ENCODE measurements at regions not wholly inside any gene's neighbourhood (a gene's known extent, or its start where the extent isn't known, plus 50 kb on each side); places are given as distances from the start of the nearest gene placed in this dataset.
A peak's percentile ranks its signal among the peaks of the same experiment; 100 is the strongest.
"Not testable (repeated sequence)": the region's sequence is repeated elsewhere in the genome, so short reads cannot be mapped to it uniquely, and the experiment has no call there.

DNA sequence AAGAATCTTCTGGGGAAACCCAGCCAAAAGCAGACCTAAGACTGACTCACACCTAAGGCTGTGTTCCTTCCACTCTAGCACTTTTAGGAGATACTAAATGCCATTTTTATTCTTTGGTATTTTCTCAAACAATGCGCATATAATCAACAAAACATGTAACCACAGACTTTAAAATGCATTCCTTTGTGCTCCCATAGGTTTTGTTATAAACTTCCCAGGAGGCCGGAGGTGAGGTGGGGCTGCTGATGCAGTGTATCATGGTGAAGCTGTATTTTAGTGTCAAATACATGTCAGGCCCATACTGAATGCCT lies 155.2 kb downstream of the BTBD3 start:
- DNase-seq, result no peak

DNA sequence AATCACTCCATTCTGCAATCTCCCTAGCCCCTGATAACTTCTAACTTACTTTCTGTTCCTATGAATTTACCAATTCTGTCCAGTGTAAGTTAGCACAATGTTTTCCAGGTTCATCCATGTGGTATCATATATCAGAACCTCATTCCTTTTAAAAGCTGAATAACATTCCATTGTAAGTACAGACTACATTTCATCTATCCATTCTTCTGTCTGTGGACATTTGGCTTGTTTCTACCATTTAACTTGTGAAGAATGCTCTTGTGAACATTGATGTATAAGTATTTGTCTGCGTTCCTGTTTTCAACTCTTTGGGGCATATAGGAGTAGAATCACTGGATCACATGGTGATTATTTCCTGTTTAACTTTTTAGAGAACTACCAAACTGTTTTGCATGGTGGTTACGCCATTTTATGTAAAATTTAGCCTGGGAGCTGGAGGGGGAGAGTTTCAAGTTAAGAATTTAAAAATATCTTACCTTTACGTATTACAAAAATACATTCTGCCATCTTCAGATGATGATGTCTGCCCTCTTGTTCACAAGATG lies 156.5 kb downstream of the BTBD3 start:
- DNase-seq, result no peak

DNA sequence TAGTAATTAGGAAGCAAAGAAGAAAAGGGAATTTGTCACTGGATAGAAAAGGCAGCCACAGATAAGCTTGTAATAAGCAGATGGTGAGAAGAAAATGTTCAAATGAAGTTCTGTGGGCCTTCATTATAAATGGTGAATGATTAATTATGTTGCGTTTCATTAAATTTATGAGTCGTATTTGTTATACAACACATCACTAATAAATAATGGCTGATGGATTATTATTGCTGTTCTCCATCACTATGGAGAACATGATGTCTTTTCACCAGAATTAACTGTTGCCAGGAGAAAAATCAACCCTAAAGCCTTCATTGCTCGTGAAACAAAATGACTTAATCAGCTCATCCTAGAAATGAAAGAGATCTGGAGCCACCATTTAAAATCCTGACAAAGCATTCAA lies 158.5 kb downstream of the BTBD3 start:
- no peak for DNase-seq

DNA sequence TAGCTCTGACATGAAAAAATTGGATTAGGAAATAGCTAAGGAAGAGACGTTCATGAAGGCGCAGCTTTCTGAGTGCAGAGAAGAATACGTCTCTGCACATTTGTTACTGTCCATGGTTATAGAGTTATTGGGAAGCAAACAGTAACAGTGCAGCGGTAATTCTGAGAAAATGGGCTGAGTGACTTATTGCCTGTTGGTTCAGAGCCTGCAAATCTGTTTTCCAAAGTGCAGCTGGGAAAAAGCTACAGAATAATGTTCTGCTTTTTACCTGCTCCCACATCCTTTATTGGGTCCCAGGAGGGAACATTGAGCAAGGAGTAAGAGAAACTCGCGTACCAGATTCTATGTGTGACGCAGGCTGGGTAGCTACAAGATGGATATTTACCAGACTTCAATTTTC lies 160.2 kb downstream of the BTBD3 start:
- DNase-seq, result no peak

DNA sequence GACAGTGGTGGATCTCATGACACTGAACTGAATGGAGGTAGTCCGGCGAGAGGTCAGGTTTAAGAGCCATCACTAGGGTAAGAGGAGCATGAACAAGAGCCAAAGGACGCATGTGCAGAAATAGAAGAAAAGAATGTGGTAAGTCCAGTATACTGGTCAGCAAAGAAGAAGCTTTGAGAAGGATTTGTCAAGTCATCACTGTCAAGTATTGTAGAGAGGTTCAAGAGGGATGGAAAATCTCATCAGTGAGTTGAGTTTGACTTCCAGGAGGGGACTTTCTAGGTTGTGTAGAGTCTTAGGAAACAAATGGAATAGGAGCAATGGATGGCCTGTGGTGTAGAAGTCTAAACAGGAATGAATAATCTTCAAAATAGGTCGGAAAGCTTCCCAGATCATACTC lies 161.8 kb downstream of the BTBD3 start:
- DNase-seq, result no peak

DNA sequence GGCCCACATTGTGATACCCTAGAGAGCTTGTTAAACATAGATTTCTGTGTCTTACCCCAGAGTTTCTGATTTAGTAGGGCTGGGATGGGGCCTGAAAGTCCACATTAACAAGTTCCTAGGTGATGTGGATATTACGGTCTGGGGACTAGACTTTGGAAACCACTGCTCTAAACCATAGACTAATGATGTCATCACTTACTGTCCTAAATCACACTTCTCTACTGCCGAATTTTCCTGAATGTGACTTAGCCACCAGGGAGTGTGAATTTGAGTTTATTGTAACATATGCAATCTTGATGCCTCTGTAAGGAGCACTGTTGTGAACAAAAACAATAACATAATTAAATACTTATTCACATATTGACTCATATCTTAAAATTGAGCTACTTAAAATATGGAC lies 165.6 kb downstream of the BTBD3 start:
- no peak for DNase-seq

DNA sequence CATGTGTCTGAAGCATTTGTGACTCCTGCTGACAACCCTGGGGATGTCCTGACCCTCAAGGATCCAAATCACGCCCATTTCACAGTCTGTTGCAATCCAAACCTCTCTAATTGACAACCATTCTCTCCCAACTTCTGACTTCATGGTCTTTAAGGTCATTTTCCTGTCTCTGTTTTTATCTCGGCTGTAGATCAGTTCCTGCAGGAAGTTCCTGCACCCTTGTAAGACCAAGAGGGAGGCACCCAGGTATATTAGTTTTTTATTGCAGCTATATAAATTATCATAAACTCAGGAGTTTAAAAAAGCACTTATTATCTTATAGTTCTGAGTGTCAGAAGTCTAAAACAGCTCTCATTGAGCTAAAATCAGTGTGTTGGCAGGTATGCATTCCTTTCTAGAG lies 166.8 kb downstream of the BTBD3 start:
- no peak for DNase-seq

DNA sequence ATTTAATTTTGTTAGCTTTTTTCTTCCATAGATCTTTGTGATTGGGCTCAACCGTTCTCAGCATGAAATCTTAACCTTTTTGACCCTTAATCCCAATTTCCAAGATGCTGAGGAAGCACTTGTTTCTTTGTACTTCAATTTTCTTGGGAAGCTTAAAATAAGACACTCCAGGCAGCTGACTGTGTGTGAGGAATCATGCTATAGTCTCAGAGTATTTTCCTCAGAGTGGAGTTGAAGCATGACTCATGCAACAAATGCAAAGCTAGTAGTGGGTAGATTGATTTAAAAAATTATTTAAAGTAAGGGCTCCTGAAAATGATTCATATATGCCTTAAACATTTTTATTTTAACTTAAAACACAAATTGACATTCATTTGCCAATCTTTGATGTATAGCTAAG lies 168.7 kb downstream of the BTBD3 start:
- peak; percentile 15 for DNase-seq

DNA sequence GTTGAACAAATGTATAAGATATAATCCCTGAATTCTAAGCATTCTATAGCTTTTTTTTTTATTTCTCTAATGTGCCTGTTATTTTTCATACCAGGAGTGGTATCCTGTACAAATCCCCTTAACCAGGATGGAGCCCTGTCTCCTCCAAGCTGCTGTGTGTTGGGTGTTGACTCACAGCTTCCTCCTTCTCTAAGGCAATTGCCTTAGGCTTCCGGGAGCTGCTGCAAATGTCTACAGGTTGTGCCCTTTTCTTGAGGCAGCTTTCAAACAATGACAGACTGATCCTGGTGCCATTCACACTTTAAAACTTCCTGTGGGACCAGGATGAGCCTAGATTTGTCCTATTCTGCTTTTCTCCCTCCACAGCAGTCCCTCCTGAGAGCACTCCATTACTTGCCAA lies 173.2 kb downstream of the BTBD3 start:
- no peak for DNase-seq

DNA sequence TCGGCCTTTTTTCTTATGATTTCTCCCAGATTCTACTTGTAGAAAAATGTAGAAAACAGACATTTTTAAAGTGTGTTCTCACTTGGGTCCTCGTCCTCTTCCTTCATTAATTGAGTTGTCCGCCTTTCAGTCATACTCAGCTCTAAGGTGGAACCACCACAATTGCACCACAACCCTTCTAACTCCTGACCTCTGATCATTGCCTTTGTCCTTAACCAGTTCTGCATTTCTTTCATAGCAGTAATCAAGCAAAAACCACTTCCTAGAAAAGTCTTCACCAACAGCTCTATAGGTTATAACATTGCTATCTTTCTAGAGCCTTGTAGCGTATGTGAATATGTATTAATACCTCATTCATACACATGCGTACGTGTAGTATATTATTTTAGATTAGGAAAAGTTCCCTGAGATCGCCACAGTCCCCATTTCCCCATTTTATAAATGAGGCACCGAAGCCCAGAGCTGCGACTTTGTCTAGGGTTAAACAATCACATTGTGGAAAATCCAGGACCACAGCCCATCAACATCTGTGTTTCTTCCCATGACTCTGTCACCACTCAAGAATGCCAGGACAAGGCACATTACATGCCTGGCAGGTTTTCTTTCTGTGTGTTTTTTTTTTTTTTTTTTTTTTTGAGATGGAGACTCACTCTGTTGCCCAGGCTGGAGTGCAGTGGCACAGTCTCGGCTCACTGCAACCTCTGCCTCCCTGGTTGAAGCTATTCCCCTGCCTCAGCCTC lies 175.5 kb downstream of the BTBD3 start:
- DNase-seq, result no peak

DNA sequence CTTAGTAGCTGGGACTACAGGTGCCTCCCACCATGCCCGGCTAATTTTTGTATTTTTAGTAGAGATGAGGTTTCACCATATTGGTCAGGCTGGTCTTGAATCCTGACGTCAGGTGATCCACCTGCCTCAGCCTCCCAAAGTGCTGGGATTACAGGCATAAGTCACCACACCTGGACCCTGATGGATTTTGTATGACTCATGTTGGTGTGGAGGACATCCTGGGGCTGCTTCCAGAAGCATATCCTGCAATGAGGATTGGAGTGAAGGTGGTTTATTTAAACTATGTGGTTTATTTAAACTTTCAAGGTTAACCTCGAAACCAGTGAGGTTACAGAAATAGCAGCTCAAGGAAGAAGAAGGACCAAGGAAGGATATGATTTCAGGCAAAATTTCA lies 176.1 kb downstream of the BTBD3 start:
- not testable (repeated sequence) for DNase-seq

DNA sequence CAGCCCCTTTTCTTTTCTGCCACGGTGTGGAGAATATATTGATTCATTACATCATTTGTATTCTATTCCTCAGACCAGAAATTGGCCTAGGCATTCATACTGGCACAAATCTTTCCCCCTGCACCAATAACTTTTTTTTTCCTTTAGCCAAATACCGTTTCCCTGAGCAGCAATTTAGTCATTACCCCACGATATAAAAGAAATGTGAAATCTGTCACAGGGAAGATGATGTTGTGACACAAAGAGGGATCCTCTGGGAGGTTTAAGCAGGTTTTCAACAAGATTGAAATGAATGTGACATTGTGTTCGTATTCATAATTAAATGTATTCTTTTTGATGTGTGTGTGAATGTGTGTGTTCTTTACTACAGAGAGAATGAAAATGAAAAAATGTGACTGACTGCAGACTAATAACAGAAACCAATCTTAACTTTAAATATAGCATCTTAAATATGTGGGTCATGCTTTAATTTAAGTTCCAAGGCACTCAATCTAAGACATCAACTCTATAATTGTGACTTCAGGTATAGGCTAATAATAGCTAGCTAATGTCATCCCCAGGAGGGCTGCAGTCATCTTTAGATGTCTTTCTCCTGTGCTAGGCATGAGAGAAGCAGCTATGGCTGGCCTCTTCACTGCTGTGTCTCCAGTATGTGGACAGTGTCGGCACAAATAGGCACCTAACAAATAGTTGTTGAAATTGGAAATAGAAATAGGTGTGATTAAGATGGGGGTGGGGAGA lies 177.7 kb downstream of the BTBD3 start:
- DNase-seq, result no peak

DNA sequence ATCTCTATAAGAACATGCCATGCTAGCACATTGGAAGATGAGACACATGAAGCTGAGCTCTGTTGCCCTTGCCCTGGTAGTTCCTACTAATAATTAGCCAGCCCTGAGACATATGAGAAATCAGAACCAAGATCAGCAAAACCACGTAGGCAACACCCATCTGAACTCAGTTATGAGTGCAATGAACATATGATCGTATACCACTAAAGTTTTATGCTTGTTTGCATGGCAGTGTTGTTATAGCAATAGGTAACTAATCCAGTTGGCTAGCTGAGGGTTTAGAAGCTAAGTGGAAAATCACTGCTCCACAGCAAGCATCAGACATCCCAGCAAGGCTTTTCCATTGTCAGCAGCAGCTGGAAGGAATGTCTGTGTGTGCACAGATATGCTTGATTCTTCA lies 180.7 kb downstream of the BTBD3 start:
- no peak for DNase-seq

DNA sequence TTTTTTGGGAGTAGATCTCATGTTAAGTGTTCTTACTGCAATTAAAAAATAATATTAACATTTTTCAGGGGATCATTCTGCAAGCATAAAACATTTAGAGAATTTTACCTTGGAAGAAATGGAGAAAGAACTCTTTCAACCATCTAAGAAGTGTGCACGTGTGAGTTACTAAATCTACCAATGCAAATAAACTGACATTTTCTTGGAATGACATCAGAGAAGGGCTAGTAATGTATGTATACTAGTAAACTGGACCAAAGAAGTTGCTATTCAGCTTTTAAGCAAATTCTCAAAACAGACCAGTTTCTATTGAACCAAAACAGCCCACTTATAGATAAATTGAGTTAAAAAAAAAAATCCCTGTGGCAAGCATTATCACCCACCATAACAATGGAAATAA lies 191.2 kb downstream of the BTBD3 start:
- DNase-seq, result no peak

DNA sequence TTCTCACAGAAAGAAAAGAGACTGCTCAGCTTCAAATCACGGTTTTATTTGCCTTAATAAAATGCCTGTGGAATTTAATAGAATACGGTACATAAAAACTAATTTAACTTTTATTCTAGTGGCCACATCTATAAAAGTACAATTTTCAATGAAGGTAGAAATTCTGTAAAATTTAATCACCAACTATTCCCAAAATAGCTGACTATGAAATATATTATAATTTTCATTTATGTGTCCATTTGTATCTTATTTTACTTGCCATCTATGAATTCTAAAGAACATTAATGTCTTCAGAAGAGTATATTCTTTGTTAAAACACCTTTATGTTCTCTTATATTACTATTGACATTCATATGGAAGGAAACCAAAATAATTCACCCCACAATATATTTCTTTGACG lies 192.6 kb downstream of the BTBD3 start:
- no peak for DNase-seq

DNA sequence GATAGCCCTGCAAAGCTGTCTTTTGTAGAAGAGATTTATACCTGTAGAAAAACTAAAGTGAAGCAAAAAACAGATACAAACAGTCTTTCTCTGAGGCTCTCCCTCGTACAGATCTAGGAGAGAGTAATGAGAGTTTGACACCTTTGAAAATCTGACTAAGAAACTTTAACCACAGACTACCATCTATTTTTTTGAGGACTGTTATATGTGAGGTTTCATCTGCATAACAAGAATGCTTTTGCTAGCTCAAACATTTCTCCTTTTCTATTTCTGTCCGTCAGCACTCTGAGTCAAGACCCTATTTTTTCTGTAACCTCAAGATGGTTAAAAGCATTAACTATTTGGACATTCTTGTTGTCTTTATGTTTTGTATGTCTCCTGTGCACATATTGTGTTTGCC lies 193.0 kb downstream of the BTBD3 start:
- DNase-seq, result no peak

DNA sequence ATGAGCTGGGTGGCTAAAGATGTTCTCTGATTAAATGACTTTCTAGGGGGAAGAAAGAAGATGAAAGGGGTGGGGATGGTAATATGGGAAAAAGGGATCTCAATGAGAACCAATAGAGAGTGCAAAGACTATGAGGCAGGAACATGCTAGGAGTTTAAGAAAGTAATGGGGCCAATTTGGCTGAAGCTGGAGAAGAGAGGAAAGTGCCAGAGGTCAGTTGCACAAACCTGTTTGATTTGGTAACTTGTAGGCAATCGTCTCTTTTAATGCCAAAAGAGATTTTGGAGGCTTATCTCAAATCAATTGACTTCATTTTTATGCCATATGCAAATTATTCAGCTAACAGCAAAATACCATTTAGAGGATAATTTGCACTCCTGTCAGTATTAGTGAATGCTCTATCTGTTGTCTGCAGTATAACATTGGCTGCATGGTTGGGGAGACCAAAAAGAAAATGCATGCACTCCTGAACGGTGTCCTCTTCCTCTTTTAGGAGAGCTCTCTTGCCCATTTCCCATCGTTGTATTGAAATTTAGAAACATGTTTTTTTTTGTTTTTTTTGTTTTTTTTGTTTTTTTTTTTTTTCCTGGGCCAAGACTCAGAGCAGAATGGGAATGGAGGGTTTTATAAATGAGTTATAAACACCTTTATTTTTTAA lies 193.9 kb downstream of the BTBD3 start:
- no peak for DNase-seq

DNA sequence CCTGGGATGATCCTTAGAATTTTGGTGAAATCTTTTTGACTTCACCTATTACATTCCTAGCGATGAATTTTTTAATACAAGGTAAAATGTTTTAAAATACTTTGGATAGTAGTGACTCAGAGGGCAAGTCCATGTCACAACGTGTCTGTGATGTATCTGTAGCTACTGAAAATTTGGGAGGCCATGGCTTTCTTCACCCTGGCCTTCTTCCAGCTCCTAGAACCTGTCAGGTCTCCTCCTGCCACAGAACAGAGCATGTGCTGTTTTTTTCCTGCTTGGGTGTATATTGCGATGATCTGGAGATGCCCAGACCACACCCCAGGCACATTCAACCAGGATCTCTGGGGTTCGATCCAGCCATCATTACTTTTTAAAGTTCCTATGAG lies 194.4 kb downstream of the BTBD3 start:
- DNase-seq, result no peak

DNA sequence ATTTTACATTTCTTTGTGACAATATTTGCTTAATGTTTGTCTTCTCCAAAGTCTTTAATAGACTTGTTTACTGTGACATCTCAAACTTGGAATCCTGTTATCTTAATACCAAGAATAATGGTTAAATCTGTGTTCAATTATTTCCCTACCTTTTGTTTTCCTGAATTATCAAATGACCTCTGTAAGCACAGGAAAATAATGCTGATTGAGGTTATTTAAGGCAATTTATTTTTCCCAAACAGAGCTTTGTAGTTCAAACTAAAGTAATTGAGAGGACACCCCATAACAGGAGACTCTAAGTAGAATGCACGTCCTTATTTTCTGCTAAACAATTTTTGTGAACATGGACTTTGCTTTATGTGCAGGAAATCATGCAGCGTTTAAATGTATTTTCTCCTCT lies 195.0 kb downstream of the BTBD3 start:
- DNase-seq, result no peak

DNA sequence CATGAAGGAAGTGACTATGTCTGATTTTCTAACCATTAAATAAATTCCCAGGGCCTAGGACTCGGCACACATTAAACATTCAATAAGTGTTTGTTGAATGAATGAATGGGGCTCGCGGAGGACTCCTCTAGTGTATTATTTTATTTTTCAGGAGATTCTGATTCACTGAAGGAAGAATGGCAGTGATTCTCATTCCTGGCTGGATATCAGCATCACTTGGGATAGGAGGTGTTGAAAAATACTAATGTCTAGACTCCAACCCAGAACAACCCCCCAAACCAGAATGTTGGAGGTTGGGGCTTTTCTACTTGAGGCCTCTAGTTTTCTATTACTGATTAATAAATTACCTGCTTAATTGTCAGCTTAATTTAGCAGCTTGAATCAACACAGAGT lies 195.4 kb downstream of the BTBD3 start:
- DNase-seq, result no peak

DNA sequence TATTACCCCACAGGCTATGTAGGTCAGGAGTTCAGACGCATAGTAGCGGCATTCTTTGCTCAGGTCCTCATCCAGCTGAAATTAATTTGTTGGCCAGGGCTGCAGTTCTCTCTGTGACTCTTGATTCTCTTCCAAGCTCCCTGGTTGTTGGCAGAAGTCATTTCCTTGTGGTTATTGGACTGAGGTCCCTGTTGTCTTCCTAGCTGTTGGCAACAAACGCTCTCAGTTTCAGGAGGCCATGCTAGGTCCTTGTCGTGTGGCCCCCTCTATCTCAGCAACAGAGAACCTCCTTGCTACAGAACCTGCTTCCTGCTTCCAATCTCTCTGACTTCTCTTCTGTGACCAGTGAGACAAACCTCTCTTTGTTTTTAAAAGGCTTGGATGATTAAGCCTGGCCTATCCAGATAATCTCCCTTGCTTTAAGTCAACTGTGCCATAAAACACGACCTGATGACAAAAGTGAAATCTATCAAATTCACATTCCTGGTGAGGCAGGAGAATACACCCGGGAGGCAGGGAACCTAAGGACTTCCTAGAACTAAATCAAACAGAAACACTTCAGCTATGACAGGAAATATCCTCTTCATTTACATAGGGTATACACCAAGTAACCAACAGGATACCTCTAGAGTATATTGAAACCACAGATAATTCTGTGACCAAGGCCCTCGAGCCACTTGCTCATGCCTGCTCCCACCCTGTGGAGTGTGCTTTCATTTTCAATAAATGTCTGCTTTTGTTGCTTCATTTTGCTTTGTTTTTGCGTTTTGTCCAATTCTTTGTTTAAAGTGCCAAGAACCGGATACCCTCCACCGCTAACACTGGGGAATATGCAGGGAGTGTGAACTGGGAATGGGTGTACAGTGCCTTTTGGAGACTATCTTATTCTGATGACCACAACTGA lies 196.0 kb downstream of the BTBD3 start:
- DNase-seq, result no peak

DNA sequence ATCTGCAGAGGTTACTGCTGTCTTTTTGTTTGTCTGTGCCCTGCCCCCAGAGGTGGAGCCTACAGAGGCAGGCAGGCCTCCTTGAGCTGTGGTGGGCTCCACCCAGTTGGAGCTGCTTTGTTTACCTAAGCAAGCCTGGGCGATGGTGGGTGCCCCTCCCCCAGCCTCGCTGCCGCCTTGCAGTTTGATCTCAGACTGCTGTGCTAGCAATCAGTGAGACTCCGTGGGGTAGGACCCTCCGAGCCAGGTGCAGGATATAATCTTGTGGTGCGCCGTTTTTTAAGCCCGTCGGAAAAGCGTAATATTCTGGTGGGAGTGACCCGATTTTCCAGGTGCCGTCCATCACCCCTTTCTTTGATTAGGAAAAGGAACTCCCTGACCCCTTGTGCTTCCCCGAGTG lies 211.4 kb downstream of the BTBD3 start:
- not testable (repeated sequence) for DNase-seq

DNA sequence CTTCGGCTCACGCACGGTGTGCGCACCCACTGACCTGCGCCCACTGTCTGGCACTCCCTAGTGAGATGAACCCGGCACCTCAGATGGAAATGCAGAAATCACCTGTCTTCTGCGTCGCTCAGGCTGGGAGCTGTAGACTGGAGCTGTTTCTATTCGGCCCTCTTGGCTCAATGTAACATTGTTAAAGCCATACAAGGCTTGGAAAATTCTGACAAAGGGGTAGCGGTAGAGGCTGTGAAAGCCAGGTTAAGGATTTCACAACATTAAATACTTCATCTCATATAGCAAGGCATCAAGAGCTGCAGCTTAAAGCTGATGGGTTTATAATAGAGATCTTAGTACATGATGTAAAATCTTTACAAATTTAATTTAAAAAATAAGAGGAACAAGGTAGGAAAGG lies 211.8 kb downstream of the BTBD3 start:
- not testable (repeated sequence) for DNase-seq

Data from HCEC 1CT (cell line).